Fibroblast of pulmonary artery (primary cell): ENCODE measurements at regions not wholly inside any gene's neighbourhood (a gene's known extent, or its start where the extent isn't known, plus 50 kb on each side); places are given as distances from the start of the nearest gene placed in this dataset.
"Not testable (repeated sequence)": the region's sequence is repeated elsewhere in the genome, so short reads cannot be mapped to it uniquely, and the experiment has no call there.

ENCODE experiments used
- DNase-seq: peaks from one replicate; pipeline ENCODE4 v3.0.0-alpha.2; 2010; ENCODE audit warnings: low read depth
- H3K4me3 ChIP-seq: replicated peaks from 2 replicates; pipeline ENCODE4 v1.5.1; 2011; ENCODE audit warnings: low read depth, mild to moderate bottlenecking, control low read depth, low read length, moderate library complexity
- CTCF ChIP-seq: IDR thresholded peaks from 2 replicates; pipeline ENCODE4 v1.5.1; 2011; ENCODE audit warnings: mild to moderate bottlenecking, control low read depth, low read length, inconsistent platforms; ENCODE audit errors: missing control alignments

GRCh38 chr12:78290606-78291345 is 460.1 kb downstream of the NAV3 start:
- H3K4me3 ChIP-seq, result no peak overlapping the region
- no peak for TF ChIP-seq CTCF
- DNase-seq, result peak; percentile 85

DNA sequence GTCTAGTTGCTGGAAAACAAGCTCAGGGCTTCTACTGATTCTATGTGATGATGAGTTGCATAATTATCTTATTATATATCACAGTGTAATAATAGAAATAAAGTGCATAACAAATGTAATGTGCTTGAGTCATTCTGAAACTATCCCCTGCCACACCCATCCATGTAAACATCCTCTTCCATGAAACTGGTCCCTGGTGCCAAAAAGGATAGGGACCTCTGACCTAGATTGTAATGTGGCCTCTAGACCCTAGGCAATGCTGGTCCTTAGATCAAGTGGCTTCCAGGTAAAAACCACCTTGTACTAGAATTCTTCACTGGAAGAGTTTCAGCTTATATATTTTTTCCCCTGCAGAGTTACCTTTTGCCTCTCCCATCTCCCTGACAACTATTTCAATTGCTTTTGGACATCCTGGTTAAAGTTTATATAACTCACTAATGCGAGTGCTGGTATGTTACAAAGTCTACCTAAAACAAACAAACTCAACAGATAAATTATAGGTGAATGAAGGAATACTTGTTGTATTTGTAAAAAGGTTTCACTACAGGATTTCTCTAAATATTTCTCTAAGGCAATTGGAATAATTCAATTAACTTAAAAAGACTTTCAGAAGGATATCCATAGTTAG is 462.5 kb downstream of the NAV3 start:
- H3K4me3 ChIP-seq, result no peak overlapping the region
- peak; percentile 25 for DNase-seq
- TF ChIP-seq CTCF, result no peak

GRCh38 chr12:78301282-78301681 is 470.6 kb downstream of the NAV3 start:
- H3K4me3 ChIP-seq, DNase-seq: not testable (repeated sequence)

GRCh38 chr12:78305808-78306207 is 475.1 kb downstream of the NAV3 start:
- DNase-seq, result no peak
- no peak overlapping the region for H3K4me3 ChIP-seq
- no peak for TF ChIP-seq CTCF

- H3K4me3 ChIP-seq, result no peak overlapping the region
- no peak for DNase-seq
- TF ChIP-seq CTCF, result no peak
Measured at GRCh38 chr12:78306236-78306635, 475.5 kb downstream of the NAV3 start.

GRCh38 chr12:78308701-78309100 is 478.0 kb downstream of the NAV3 start:
- TF ChIP-seq CTCF, result no peak
- DNase-seq, result no peak

DNA sequence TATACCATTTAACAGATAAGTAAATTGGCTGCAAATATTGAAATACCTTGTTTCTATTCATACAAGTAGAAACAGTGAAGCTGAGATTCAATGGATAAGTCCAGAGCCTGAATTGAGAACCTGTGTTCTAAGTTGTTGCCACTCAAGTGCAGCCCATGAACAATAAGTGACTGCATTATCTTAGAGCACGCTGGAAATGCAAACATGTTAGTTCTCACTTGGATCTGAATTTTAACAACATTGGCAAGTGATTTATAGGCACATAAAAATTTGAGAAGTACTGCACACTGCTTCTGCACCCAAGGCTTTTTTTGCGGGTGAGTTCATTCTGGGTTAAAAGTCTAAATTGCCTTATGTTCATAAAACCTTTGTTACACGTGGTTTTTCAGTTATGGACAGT is 484.3 kb downstream of the NAV3 start:
- no peak for TF ChIP-seq CTCF
- DNase-seq, result no peak
- H3K4me3 ChIP-seq, result no peak overlapping the region

More at GRCh38 chr12:78308701-78309100, 478.0 kb downstream of the NAV3 start:
- no peak overlapping the region for H3K4me3 ChIP-seq
